ENCODE measurements at regions not wholly inside any gene's neighbourhood (a gene's known extent, or its start where the extent isn't known, plus 50 kb on each side); places are given as distances from the start of the nearest gene placed in this dataset.

DNA sequence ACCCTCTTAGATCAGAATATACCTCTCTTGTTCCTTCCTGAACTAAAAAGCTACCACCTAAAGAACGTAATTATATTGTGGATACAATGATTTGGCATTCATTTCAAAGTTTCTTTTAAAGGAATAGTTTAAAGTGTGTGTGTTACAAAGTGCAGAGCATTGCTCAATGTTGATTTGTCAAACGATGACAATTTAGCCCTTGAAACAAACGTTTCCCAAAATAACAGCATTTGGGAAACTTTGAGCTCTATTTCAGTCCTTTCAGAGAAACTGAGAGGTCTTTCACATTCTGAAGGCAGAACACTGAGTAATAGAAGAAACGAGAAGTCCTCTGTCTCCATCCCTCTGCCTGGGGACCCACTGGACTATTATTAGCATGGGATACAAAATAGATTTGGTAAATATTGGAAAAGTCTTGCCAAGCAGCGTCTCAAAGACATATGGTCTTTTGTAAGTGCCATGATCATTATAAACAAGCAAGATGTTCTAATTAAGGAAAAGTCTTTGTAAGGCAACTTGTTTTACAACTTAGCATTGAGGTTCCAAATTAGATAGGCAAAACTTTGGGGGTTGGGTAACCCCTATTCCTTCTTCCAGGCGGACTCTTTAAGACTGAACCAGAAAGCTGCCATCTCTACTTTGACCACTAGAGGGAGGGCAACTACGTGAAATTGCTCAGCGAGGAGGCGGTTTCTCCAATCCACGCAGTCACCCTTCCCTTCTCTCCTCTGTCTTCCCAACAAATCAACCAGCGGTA lies 208.8 kb downstream of the RNF144B start:
- TF ChIP-seq SMAD3 (CRISPR knock-in tag; conservative IDR thresholded peaks at IDR 0.05), result no peak
- TF ChIP-seq XRCC3 (IDR thresholded peaks at IDR 0.05), result no peak
- TF ChIP-seq, protein P1, sequence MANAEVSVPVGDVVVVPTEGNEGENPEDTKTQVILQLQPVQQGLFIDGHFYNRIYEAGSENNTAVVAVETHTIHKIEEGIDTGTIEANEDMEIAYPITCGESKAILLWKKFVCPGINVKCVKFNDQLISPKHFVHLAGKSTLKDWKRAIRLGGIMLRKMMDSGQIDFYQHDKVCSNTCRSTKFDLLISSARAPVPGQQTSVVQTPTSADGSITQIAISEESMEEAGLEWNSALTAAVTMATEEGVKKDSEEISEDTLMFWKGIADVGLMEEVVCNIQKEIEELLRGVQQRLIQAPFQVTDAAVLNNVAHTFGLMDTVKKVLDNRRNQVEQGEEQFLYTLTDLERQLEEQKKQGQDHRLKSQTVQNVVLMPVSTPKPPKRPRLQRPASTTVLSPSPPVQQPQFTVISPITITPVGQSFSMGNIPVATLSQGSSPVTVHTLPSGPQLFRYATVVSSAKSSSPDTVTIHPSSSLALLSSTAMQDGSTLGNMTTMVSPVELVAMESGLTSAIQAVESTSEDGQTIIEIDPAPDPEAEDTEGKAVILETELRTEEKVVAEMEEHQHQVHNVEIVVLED (CRISPR knock-in tag; IDR thresholded peaks at IDR 0.05), result no peak
- TF ChIP-seq NFE2L1 (tag; IDR thresholded peaks at IDR 0.05; ENCODE audit: borderline replicate concordance, low read depth), result no peak
- no peak for TF ChIP-seq ZKSCAN3 (CRISPR knock-in tag; IDR thresholded peaks at IDR 0.05)
- no peak for TF ChIP-seq RFX5 (IDR thresholded peaks at IDR 0.05; ENCODE audit: low read depth, low read length)
- TF ChIP-seq, protein P2, sequence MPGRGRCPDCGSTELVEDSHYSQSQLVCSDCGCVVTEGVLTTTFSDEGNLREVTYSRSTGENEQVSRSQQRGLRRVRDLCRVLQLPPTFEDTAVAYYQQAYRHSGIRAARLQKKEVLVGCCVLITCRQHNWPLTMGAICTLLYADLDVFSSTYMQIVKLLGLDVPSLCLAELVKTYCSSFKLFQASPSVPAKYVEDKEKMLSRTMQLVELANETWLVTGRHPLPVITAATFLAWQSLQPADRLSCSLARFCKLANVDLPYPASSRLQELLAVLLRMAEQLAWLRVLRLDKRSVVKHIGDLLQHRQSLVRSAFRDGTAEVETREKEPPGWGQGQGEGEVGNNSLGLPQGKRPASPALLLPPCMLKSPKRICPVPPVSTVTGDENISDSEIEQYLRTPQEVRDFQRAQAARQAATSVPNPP (IDR thresholded peaks at IDR 0.05; ENCODE audit: borderline replicate concordance, insufficient read depth, insufficient read length), result no peak
- no peak for TF ChIP-seq SMAD4 (CRISPR knock-in tag; conservative IDR thresholded peaks at IDR 0.05)
- TF ChIP-seq TFAM (CRISPR knock-in tag; conservative IDR thresholded peaks at IDR 0.05), result no peak
- TF ChIP-seq MYNN (IDR thresholded peaks at IDR 0.05), result no peak
- no peak for TF ChIP-seq MYNN (CRISPR knock-in tag; IDR thresholded peaks at IDR 0.05)
- TF ChIP-seq NR2C1 (IDR thresholded peaks at IDR 0.05), result no peak
- no peak for TF ChIP-seq NR2C1 (tag; IDR thresholded peaks at IDR 0.05)
- no peak for TF ChIP-seq POLR2AphosphoS5 (IDR thresholded peaks at IDR 0.05; ENCODE audit: control insufficient read depth, insufficient read depth, low read depth, low read length)
